A673 (cell line): ENCODE measurements at regions not wholly inside any gene's neighbourhood (a gene's known extent, or its start where the extent isn't known, plus 50 kb on each side); places are given as distances from the start of the nearest gene placed in this dataset.

Experiments used
- BruUV-seq: library from RNA; stranded (reverse); fragments of 400-500 nt; replicated peaks from 2 replicates; lab custom pipeline; 2021; lab: Mats Ljungman, UMichigan
- CTCF ChIA-PET: fragments of 300-600 bp; sonication (Branson Sonifier 250); formaldehyde crosslinking; loops from one replicate; lab custom pipeline; 2022; ENCODE audit warnings: antibody characterized with exemption; lab: Charles Lee
- POLR2A ChIA-PET: fragments of 300-600 bp; sonication (Branson Sonifier 250); formaldehyde crosslinking; loops from one replicate; lab custom pipeline; 2022; ENCODE audit warnings: antibody characterized with exemption; ENCODE audit not compliant: low non-redundant PET; lab: Charles Lee
- DNase-seq: peaks from one replicate; pipeline ENCODE4 v3.0.0-alpha.2; 2015; ENCODE audit warnings: low spot score
- H3K27ac ChIP-seq: fragments of 200-600 bp; sonication (generic); 2 replicates; pipeline ENCODE4 v1.5.1; 2016; ENCODE audit warnings: mixed run types, low read depth, mild to moderate bottlenecking, mixed read lengths, antibody characterized with exemption, low read length; ENCODE audit not compliant: poor library complexity, severe bottlenecking
- H3K27me3 ChIP-seq: fragments of 200-600 bp; sonication (generic); replicated peaks from 2 replicates; pipeline ENCODE4 v1.6.1; 2017; ENCODE audit warnings: mixed run types, low read depth, mild to moderate bottlenecking, mixed read lengths, antibody characterized with exemption, low read length; ENCODE audit not compliant: insufficient read depth, poor library complexity
- H3K36me3 ChIP-seq: fragments of 200-600 bp; sonication (generic); 2 replicates; pipeline ENCODE4 v1.6.1; 2016; ENCODE audit warnings: mixed run types, mild to moderate bottlenecking, mixed read lengths, antibody characterized with exemption, low read length; ENCODE audit not compliant: insufficient read depth, poor library complexity, severe bottlenecking
- H3K4me1 ChIP-seq: fragments of 200-600 bp; sonication (generic); 2 replicates; pipeline ENCODE4 v1.6.1; 2017; ENCODE audit warnings: mixed run types, mild to moderate bottlenecking, mixed read lengths, antibody characterized with exemption, low read length; ENCODE audit not compliant: insufficient read depth, poor library complexity, severe bottlenecking
- H3K4me3 ChIP-seq: fragments of 200-600 bp; sonication (generic); 2 replicates; pipeline ENCODE4 v1.5.1; 2016; ENCODE audit warnings: low read depth, mixed run types, mild to moderate bottlenecking, mixed read lengths, low read length; ENCODE audit not compliant: poor library complexity, severe bottlenecking
- H3K9me3 ChIP-seq: fragments of 200-600 bp; sonication (generic); 2 replicates; pipeline ENCODE4 v1.6.1; 2016; ENCODE audit warnings: mixed run types, low read depth, mild to moderate bottlenecking, mixed read lengths, antibody characterized with exemption, low read length; ENCODE audit not compliant: poor library complexity, severe bottlenecking
- CTCF ChIP-seq: fragments of 300-800, 200-600 bp; sonication (generic); conservative IDR thresholded peaks from 2 replicates; pipeline ENCODE4 v1.5.1; 2017; ENCODE audit warnings: low read depth, mild to moderate bottlenecking, antibody characterized with exemption, low read length, moderate library complexity, mixed read lengths
- EZH2 ChIP-seq: fragments of 200-600 bp; sonication (generic); IDR thresholded peaks from 2 replicates; pipeline ENCODE4 v1.6.1; 2017; ENCODE audit warnings: borderline replicate concordance, low read depth, mild to moderate bottlenecking, mixed read lengths, antibody characterized with exemption, low read length; ENCODE audit not compliant: poor library complexity, severe bottlenecking
- intact Hi-C: fragments of 100-400 bp; cut with micrococcal nuclease; formaldehyde crosslinking; loops from one replicate; pipeline ENCODE4 v1.10.0; 2022; ENCODE audit not compliant: unreplicated experiment

DNA sequence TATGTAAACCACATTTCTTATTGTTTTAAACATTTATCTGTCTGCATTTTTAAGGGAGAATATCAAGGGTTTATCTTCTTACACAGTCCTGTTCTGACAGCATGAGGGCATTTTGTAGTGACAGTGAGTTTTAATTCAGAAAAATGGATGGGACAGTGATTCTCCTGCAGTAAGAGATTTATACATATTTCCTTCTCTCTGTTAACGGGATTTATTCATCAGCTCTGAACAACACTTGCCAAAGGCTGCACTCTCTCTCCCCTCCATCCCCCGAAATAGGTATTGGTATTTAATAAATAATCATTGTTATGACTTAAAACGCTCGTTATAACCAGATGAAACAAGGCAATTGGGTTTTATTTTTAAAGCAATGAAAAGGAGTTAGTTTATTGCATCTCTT lies 410.9 kb downstream of the STIM2 start:
- intact Hi-C loops: loop anchor here (2.0 kb wide), 1 partner anchor 71 kb away; no protein-coding TSS in a partner anchor
- TF ChIP-seq EZH2 (no peak), CTCF (no peak)
- BruUV-seq: no TSS peak
- POLR2A ChIA-PET: no interaction called here
- Histone ChIP-seq H3K4me3 (no peak overlapping the region), H3K27ac (no peak overlapping the region), H3K36me3 (no peaks in the 10 kb centered on the region), H3K9me3 (no peaks in the 10 kb centered on the region), H3K4me1 (no peaks in the 10 kb centered on the region), H3K27me3 (peaks cover 4% of the 10 kb centered on the region)
- no peak for DNase-seq
- CTCF ChIA-PET: no interaction called here

DNA sequence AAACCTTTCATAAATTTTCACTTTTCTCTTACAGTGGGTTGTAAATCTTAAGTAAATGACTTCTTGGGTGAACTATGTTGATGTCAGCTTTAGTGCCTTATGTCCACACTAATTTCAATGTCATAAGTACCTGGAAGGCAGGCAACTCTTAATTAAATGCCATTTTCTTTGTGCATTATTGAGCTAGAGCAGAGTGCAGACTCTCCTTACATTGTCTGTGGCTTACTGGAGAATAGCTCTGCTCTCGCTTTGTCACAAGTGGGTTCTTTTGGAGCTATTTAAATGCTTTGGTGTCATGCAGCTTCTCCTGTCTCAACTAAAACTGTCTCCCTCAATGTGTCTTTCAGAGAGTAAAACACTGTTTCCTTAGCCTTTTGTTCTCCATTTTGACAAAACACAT lies 411.6 kb downstream of the STIM2 start:
- no peaks in the 10 kb centered on the region for H3K9me3 ChIP-seq
- no peak for DNase-seq
- no peaks in the 10 kb centered on the region for H3K4me1 ChIP-seq
- no peak overlapping the region for H3K27ac ChIP-seq
- CTCF ChIA-PET: no interaction called here
- POLR2A ChIA-PET: no interaction called here
- H3K36me3 ChIP-seq: no peaks in the 10 kb centered on the region
- intact Hi-C loops: no loop called here
- BruUV-seq: no TSS peak
- H3K4me3 ChIP-seq: no peak overlapping the region
- H3K27me3 ChIP-seq: peaks cover 4% of the 10 kb centered on the region
- TF ChIP-seq CTCF (no peak), EZH2 (no peak)

DNA sequence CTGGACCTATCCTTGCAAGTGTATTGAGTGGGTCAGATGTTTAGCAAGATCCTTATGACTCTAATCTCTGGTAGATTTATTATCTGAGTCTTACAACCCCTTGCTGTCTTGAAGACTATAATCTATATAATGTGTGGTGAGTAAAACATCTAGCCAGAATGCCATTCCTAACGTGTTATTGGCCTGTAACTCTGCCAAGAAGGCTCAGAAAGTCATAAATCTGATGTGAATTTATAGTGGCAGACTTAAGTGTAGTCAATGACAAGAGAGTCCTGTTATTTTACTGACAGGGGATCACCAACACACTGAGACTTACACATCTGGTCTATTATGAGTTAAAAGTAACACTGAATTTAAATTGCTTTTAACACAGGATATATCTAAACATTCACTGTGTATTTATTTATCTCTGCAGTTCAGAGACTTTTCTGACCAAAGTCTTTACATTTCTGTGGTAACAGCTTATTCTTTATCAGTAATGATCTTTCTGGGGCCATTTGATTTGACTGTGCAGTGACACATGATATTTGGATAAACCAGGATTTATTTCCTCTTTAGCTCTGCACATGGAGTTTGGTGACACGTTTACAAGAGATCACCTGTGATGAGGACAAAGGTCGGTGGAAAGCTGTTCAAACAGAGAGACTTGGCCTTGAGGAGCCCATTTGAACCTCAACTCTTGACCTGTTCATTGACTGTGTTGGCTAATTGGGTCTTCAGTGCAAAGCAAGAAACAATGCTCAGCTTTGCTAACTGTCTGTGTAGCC lies 415.8 kb downstream of the STIM2 start:
- no TSS peak for BruUV-seq
- no peaks in the 10 kb centered on the region for H3K4me1 ChIP-seq
- ChIA-PET CTCF (no interaction called here), POLR2A (no interaction called here)
- no peaks in the 10 kb centered on the region for H3K9me3 ChIP-seq
- intact Hi-C loops: no loop called here
- H3K36me3 ChIP-seq: no peaks in the 10 kb centered on the region
- no peak overlapping the region for H3K4me3 ChIP-seq
- H3K27me3 ChIP-seq: peaks cover 4% of the 10 kb centered on the region
- TF ChIP-seq EZH2 (no peak), CTCF (no peak)
- no peak overlapping the region for H3K27ac ChIP-seq
- DNase-seq: no peak
